Loucy (cell line): ENCODE measurements at regions not wholly inside any gene's neighbourhood (a gene's known extent, or its start where the extent isn't known, plus 50 kb on each side); places are given as distances from the start of the nearest gene placed in this dataset.

ENCODE experiments used
- CTCF ChIP-seq: fragments of 200-600 bp; sonication (generic); conservative IDR thresholded peaks from 2 replicates; pipeline ENCODE4 v1.5.1; 2014; ENCODE audit warnings: mild to moderate bottlenecking, antibody characterized with exemption, low read length
- EZH2phosphoT487 ChIP-seq: fragments of 200-600 bp; IDR thresholded peaks from 2 replicates; pipeline ENCODE4 v1.6.1; 2018; ENCODE audit warnings: antibody characterized with exemption, mild to moderate bottlenecking, moderate library complexity, borderline replicate concordance

- TF ChIP-seq CTCF: no peak
- no peak for TF ChIP-seq EZH2phosphoT487
Observed at GRCh38 chr6:100202417-100203194, 208.6 kb upstream of the MCHR2 start.
